ENCODE measurements at regions not wholly inside any gene's neighbourhood (a gene's known extent, or its start where the extent isn't known, plus 50 kb on each side); places are given as distances from the start of the nearest gene placed in this dataset.

DNA sequence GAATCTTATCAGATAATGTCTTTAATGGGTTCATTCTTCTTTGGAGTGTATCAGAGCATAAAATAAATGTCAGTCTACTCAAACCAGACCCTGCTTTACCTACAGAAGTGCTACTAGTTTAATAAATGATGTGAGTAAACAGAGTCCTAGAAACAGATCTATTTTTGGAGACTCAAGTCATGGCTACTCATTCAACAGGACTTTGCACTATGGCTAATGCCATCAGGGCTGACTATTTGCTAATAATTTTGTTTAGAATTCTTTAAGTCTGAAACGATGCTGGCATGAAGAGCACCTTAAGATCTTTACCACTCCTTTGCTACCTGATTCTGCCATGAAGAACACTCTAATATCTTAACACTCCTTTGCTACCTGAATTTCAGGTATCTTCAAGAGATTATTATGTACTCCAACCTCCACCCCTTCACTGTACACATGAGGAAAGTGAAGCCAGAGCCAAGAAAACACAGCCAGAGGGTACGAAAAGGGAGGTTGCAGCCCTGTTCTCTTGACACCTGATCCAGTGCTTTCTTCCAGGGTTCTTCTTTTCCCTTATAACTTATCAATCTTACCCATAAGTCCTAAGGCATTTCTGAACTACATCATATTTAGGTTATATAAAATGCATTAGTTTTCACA is 62.4 kb downstream of the ZNF608 start:
- no peak overlapping the region for H3K4me3 Mint-ChIP-seq
- TF ChIP-seq, protein P1, sequence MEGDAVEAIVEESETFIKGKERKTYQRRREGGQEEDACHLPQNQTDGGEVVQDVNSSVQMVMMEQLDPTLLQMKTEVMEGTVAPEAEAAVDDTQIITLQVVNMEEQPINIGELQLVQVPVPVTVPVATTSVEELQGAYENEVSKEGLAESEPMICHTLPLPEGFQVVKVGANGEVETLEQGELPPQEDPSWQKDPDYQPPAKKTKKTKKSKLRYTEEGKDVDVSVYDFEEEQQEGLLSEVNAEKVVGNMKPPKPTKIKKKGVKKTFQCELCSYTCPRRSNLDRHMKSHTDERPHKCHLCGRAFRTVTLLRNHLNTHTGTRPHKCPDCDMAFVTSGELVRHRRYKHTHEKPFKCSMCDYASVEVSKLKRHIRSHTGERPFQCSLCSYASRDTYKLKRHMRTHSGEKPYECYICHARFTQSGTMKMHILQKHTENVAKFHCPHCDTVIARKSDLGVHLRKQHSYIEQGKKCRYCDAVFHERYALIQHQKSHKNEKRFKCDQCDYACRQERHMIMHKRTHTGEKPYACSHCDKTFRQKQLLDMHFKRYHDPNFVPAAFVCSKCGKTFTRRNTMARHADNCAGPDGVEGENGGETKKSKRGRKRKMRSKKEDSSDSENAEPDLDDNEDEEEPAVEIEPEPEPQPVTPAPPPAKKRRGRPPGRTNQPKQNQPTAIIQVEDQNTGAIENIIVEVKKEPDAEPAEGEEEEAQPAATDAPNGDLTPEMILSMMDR (IDR thresholded peaks at IDR 0.05; ENCODE audit: unreplicated experiment in 3 of 3): no peak
- no peaks in the 10 kb centered on the region for H3K9me3 Mint-ChIP-seq
- H3K4me1 Mint-ChIP-seq: peaks cover 53% of the 10 kb centered on the region
- H3K27ac Mint-ChIP-seq: peak overlapping the region in 2 of 3 experiments; percentile 11 to 23
- no peaks in the 10 kb centered on the region for H3K27me3 Mint-ChIP-seq (ENCODE audit: low read depth)
- H3K36me3 Mint-ChIP-seq (ENCODE audit: low read depth): peaks cover 63% of the 10 kb centered on the region

DNA sequence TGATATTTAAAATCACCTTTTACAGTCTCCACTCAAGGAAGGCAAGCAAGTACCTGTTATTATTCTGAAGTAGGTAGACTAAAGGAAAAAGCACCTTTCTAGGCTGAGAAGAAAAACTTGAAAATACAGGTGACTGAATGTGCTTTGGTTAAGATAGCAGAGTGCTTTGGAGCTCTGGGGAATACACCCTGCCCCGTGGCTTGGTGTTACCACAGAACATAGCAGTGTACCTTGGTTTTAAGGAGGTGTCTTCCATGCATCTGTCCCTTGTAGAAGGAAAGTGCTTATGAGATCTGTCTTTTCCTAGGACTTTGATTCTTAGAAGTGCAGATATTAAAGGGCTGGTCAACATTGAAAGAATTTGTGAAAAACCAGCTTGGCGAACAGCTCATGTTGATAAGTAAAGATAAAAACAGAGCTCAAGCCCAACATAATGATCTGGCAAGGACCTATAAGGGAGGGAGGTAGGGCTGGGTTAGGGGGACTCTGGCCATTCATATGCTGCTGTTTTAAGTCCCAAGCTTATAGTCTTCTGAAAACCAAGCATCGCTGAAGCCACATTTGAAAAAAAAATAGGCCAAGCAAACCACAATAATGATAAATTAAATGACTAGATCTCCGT is 66.8 kb downstream of the ZNF608 start:
- no peaks in the 10 kb centered on the region for H3K27me3 Mint-ChIP-seq (ENCODE audit: low read depth)
- no peaks in the 10 kb centered on the region for H3K9me3 Mint-ChIP-seq
- H3K36me3 Mint-ChIP-seq (ENCODE audit: low read depth): peaks cover 49% of the 10 kb centered on the region
- H3K4me1 Mint-ChIP-seq: peaks cover 75% of the 10 kb centered on the region
- TF ChIP-seq, protein P1 (IDR thresholded peaks at IDR 0.05; ENCODE audit: unreplicated experiment in 3 of 3): no peak
- peak overlapping the region; percentile 97 to 99 (median 98) for H3K27ac Mint-ChIP-seq
- no peak overlapping the region for H3K4me3 Mint-ChIP-seq

DNA sequence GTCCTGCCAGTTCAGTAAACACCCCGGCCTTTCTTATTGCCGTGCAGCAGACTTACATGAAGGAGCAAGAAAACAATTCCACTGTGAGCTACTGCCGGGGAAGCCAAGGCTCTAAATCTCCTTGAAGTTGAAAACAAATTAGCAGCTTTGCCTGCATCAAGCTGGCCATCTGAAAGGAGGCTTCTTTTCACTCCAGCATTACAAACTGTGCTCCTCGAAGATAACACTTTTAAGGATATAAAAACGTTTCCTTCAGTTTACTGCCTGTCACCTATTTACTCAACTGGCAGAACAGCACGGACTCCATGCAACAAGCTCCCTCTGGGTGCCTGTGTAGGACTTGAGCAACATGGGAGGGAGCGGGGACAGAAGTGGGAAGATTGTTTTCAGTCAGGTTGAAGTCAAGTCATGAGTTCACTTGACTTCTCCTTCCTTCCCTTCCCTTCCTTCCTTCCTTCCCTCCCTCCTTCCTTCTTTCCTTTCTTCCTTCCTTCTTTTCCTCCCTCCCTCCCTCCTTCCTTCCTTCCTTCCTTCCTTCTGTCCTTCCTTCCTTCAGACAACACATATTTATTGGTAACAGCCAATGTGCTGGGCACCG is 67.4 kb downstream of the ZNF608 start:
- Mint-ChIP-seq H3K27me3 (ENCODE audit: low read depth) (no peaks in the 10 kb centered on the region), H3K9me3 (no peaks in the 10 kb centered on the region), H3K4me1 (peaks cover 69% of the 10 kb centered on the region), H3K27ac (peak overlapping the region; percentile 97 to 99 (median 98)), H3K4me3 (peak overlapping the region; percentile 8 to 33 (median 8)), H3K36me3 (ENCODE audit: low read depth) (peaks cover 43% of the 10 kb centered on the region)
- TF ChIP-seq, protein P1 (IDR thresholded peaks at IDR 0.05; ENCODE audit: unreplicated experiment in 3 of 3): no peak

DNA sequence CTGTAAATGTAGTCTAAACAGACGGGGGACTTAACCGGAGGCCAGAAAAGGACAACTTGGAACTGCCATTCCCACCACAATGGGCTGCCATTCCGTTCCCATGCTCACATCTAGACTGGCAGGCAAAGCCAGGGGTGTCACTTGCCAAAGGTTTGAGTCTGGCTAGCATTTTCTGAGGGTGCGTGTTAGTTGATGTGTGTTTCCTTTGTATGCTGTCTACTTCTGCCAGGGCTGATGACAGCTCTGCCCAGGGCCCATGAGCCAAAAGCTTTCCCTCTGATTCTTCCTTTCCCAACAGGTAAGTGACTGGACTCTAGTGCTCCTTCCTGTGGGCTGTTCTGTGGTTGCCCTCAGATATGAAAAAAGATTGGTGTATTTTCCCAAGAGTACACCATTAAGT is 68.0 kb downstream of the ZNF608 start:
- Mint-ChIP-seq H3K4me1 (peaks cover 67% of the 10 kb centered on the region), H3K36me3 (ENCODE audit: low read depth) (peaks cover 38% of the 10 kb centered on the region), H3K4me3 (peak overlapping the region; percentile 8 to 33 (median 8)), H3K27me3 (ENCODE audit: low read depth) (no peaks in the 10 kb centered on the region), H3K9me3 (no peaks in the 10 kb centered on the region), H3K27ac (peak overlapping the region; percentile 97 to 99 (median 98))
- TF ChIP-seq, protein P1 (IDR thresholded peaks at IDR 0.05; ENCODE audit: unreplicated experiment in 3 of 3): no peak

- H3K9me3 Mint-ChIP-seq: no peaks in the 10 kb centered on the region
- no peaks in the 10 kb centered on the region for H3K27me3 Mint-ChIP-seq (ENCODE audit: low read depth)
- H3K4me3 Mint-ChIP-seq: peak overlapping the region; percentile 20 to 71 (median 48)
- H3K4me1 Mint-ChIP-seq: peaks cover 66% of the 10 kb centered on the region
- H3K36me3 Mint-ChIP-seq (ENCODE audit: low read depth): peaks cover 30% of the 10 kb centered on the region
- TF ChIP-seq, protein P1 (IDR thresholded peaks at IDR 0.05; ENCODE audit: unreplicated experiment in 3 of 3): no peak
- peak overlapping the region; percentile 97 to 99 (median 98) for H3K27ac Mint-ChIP-seq
Measured at GRCh38 chr5:124677374-124678351, 68.8 kb downstream of the ZNF608 start.

Measured in nephron (organoid).